ENCODE measurements at regions not wholly inside any gene's neighbourhood (a gene's known extent, or its start where the extent isn't known, plus 50 kb on each side); places are given as distances from the start of the nearest gene placed in this dataset.

DNA sequence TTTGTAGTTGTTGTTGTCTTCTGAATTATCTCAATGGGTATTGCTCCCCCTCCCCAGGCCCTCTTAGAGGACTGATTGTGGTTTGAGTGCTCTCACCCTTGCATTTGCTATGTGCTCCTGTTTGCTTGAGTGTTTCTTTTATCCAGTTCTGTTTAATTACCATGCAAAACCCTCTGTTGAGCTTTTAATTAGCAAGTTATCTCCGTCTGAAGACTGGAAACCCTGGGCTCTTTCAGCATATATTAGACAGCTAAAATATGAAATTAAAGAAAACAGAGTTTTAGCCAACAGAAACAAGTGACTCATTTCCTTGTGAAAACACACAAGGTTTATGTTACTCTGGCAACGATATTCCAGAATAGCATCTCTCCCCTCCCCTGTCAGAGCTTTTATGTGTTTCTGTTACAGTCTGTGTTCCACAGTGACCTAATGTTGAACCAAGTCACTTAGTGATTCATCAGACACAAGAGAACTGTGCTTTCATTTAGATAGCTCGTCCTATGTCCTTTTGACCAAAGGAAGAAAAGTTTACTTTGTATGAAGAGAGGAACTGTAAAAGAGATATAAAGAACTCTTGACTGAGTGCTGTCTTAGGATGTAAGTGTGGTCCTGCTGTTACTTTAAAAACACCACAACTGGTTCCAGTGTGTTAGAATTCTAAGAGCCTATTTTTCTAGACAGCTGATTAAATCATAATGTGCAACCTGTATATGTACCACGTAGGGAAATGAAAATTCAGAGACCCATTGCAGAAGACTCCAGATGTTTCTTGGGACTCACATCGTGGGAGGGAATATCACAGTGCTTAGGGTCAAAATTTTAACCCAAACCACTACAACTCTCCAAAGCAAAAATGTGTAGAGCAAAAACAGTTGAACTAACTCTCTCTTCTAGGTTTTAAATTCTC, 172.8 kb upstream of the RBMS1 start:
- no peak for TF ChIP-seq POLR2AphosphoS5 (IDR thresholded peaks at IDR 0.05; ENCODE audit: low read depth)
- TF ChIP-seq, protein P1, sequence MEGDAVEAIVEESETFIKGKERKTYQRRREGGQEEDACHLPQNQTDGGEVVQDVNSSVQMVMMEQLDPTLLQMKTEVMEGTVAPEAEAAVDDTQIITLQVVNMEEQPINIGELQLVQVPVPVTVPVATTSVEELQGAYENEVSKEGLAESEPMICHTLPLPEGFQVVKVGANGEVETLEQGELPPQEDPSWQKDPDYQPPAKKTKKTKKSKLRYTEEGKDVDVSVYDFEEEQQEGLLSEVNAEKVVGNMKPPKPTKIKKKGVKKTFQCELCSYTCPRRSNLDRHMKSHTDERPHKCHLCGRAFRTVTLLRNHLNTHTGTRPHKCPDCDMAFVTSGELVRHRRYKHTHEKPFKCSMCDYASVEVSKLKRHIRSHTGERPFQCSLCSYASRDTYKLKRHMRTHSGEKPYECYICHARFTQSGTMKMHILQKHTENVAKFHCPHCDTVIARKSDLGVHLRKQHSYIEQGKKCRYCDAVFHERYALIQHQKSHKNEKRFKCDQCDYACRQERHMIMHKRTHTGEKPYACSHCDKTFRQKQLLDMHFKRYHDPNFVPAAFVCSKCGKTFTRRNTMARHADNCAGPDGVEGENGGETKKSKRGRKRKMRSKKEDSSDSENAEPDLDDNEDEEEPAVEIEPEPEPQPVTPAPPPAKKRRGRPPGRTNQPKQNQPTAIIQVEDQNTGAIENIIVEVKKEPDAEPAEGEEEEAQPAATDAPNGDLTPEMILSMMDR (IDR thresholded peaks at IDR 0.05; ENCODE audit: insufficient read depth, low read length) = no peak
- no peak for TF ChIP-seq GABPA (IDR thresholded peaks at IDR 0.05; ENCODE audit: low read depth)
- no peak for TF ChIP-seq SPI1 (IDR thresholded peaks at IDR 0.05; ENCODE audit: borderline replicate concordance, low read depth)
